GM12878 (cell line): ENCODE measurements at regions not wholly inside any gene's neighbourhood (a gene's known extent, or its start where the extent isn't known, plus 50 kb on each side); places are given as distances from the start of the nearest gene placed in this dataset.

ENCODE experiments used
- ATAC-seq: fragments of 200-7000 bp; cut with Tn5 transposase; 3 replicates; pipeline ENCODE4 v1.9.1; 2020; ENCODE audit warnings: mild to moderate bottlenecking, moderate library complexity
- BruUV-seq: library from RNA; stranded (reverse); fragments of 400-500 nt; replicated peaks from 2 replicates; lab custom pipeline; 2021; lab: Mats Ljungman, UMichigan
- CTCF ChIA-PET: fragments of 300-600 bp; sonication (Branson Sonifier 250); formaldehyde crosslinking; extraction: SDS; loops from one replicate; lab custom pipeline; 2021; ENCODE audit warnings: inconsistent platforms; lab: Yijun Ruan, JAX
- POLR2A ChIA-PET: fragments of 350-600 bp; formaldehyde crosslinking; extraction: SDS; loops from one replicate; lab custom pipeline; 2021; ENCODE audit warnings: inconsistent platforms; lab: Charles Lee
- RAD21 ChIA-PET: fragments of 300-600 bp; sonication (Branson Sonifier 250); formaldehyde crosslinking; loops from one replicate; lab custom pipeline; 2023; ENCODE audit warnings: antibody characterized with exemption; ENCODE audit not compliant: unreplicated experiment; lab: Charles Lee
- SMC1A ChIA-PET: fragments of 300-600 bp; sonication (Branson Sonifier 250); formaldehyde crosslinking; loops from one replicate; lab custom pipeline; 2023; ENCODE audit not compliant: unreplicated experiment, uncharacterized antibody; lab: Charles Lee
- DNase-seq: peaks from one replicate; pipeline ENCODE4 v3.0.0-alpha.2; 2011; ENCODE audit warnings: low read depth, low spot score
- FAIRE-seq: peaks from 3 replicates; lab custom pipeline; 2011; peaks lifted over from hg19 to GRCh38; lab: Jason Lieb, UNC
- H2AFZ ChIP-seq: 2 replicates; pipeline ENCODE4 v1.6.0; 2011; ENCODE audit warnings: low read depth, low read length, control low read depth; ENCODE audit not compliant: control insufficient read depth
- H3K27ac ChIP-seq: 2 replicates; pipeline ENCODE4 v1.5.1; 2011; ENCODE audit warnings: control low read depth; ENCODE audit not compliant: control insufficient read depth, insufficient read depth
- H3K27me3 ChIP-seq, 2 experiments: replicated peaks in 1 of 2; 2 replicates each; pipeline versions ENCODE4 v1.6.0 to v1.6.1; 2011; ENCODE audit warnings: low read length in 1 of 2; ENCODE audit not compliant: control insufficient read depth in 2 of 2, insufficient read depth in 2 of 2
- H3K36me3 ChIP-seq, 2 experiments: 2 replicates each; pipeline ENCODE4 v1.5.1; 2011; ENCODE audit warnings: low read length in 1 of 2; ENCODE audit not compliant: control insufficient read depth in 2 of 2, insufficient read depth in 2 of 2
- H3K4me1 ChIP-seq: 2 replicates; pipeline ENCODE4 v1.6.1; 2011; ENCODE audit warnings: mild to moderate bottlenecking, low read length, moderate library complexity, mixed read lengths; ENCODE audit not compliant: control insufficient read depth, insufficient read depth
- H3K4me2 ChIP-seq: 2 replicates; pipeline ENCODE4 v1.6.0; 2011; ENCODE audit warnings: control low read depth; ENCODE audit not compliant: control insufficient read depth, insufficient read depth
- H3K4me3 ChIP-seq: fragments of 200-600 bp; sonication (generic); 2 replicates; pipeline ENCODE4 v1.5.1; 2016
- H3K79me2 ChIP-seq: 2 replicates; pipeline ENCODE4 v1.6.0; 2011; ENCODE audit warnings: low read length; ENCODE audit not compliant: control insufficient read depth, insufficient read depth
- H3K9ac ChIP-seq: 2 replicates; pipeline ENCODE4 v1.8.0; 2011; ENCODE audit warnings: low read length, control low read depth, mixed read lengths; ENCODE audit not compliant: control insufficient read depth, insufficient read depth
- H3K9me3 ChIP-seq: replicated peaks from 3 replicates; pipeline ENCODE4 v1.5.1; 2011; ENCODE audit warnings: mild to moderate bottlenecking, low read length; ENCODE audit not compliant: control insufficient read depth, insufficient read depth
- H4K20me1 ChIP-seq: 2 replicates; pipeline ENCODE4 v1.6.0; 2011; ENCODE audit not compliant: control insufficient read depth, insufficient read depth
- BACH1 ChIP-seq: fragments of 450-650 bp; IDR thresholded peaks from 2 replicates; pipeline ENCODE4 v1.6.1; 2017; ENCODE audit warnings: mild to moderate bottlenecking, borderline replicate concordance
- BHLHE40 ChIP-seq, 2 experiments: fragments of 450-650 bp in 1 of 2; IDR thresholded peaks; 2 replicates each; pipeline ENCODE4 v1.6.1; 2011 to 2017; ENCODE audit warnings: low read depth in 2 of 2, borderline replicate concordance in 1 of 2, improper control_type of control experiment in 1 of 2, low read length in 1 of 2, mild to moderate bottlenecking in 1 of 2
- CBX3 ChIP-seq: fragments of 200-600 bp; sonication (generic); IDR thresholded peaks from 2 replicates; pipeline ENCODE4 v1.6.1; 2016; ENCODE audit warnings: low read depth, borderline replicate concordance
- CEBPB ChIP-seq, 2 experiments: fragments of 150-350 bp in 1 of 2; IDR thresholded peaks; 2 replicates each; pipeline ENCODE4 v1.6.1; 2012 to 2014; ENCODE audit warnings: low read depth in 2 of 2, low read length in 2 of 2, borderline replicate concordance in 1 of 2, inconsistent platforms in 1 of 2
- EGR1 ChIP-seq, 2 experiments: IDR thresholded peaks; 1 replicate in 1 of 2; 2 replicates in 1 of 2; pipeline ENCODE4 v1.6.1; 2011 to 2012; ENCODE audit warnings: low read depth in 2 of 2, low read length in 2 of 2, borderline replicate concordance in 1 of 2, mild to moderate bottlenecking in 1 of 2, moderate library complexity in 1 of 2
- EZH2 ChIP-seq: IDR thresholded peaks from 2 replicates; pipeline ENCODE4 v1.6.1; 2012; ENCODE audit warnings: low read depth, mild to moderate bottlenecking, control low read depth, inconsistent platforms, low read length, borderline replicate concordance; ENCODE audit not compliant: control insufficient read depth
- JUNB ChIP-seq: IDR thresholded peaks from 2 replicates; pipeline ENCODE4 v1.6.1; 2016; ENCODE audit warnings: antibody characterized with exemption, mild to moderate bottlenecking
- MTA2 ChIP-seq: fragments of 450-650 bp; IDR thresholded peaks from 2 replicates; pipeline ENCODE4 v1.6.1; 2016; ENCODE audit warnings: low read depth, mild to moderate bottlenecking, moderate library complexity
- PML ChIP-seq: IDR thresholded peaks from 2 replicates; pipeline ENCODE4 v1.6.1; 2012; ENCODE audit warnings: low read length, inconsistent platforms
- REST ChIP-seq: IDR thresholded peaks from 2 replicates; pipeline ENCODE4 v1.6.1; 2012; ENCODE audit warnings: mild to moderate bottlenecking, low read depth, low read length
- RFX5 ChIP-seq: IDR thresholded peaks from 2 replicates; pipeline ENCODE4 v1.6.1; 2011; ENCODE audit warnings: low read depth, low read length, improper control_type of control experiment
- SIN3A ChIP-seq: IDR thresholded peaks from 2 replicates; pipeline ENCODE4 v1.6.1; 2012; ENCODE audit warnings: low read depth, low read length, improper control_type of control experiment
- SMARCA5 ChIP-seq: fragments of 450-650 bp; IDR thresholded peaks from 2 replicates; pipeline ENCODE4 v1.6.1; 2017; ENCODE audit warnings: mild to moderate bottlenecking
- SPI1 ChIP-seq: IDR thresholded peaks from 2 replicates; pipeline ENCODE4 v1.6.1; 2011; ENCODE audit warnings: low read depth, mild to moderate bottlenecking, low read length, moderate library complexity, borderline replicate concordance; ENCODE audit not compliant: insufficient read depth
- STAT3 ChIP-seq: IDR thresholded peaks from 2 replicates; pipeline ENCODE4 v1.6.1; 2011; ENCODE audit warnings: low read depth, low read length, improper control_type of control experiment
- TCF12 ChIP-seq: IDR thresholded peaks from 2 replicates; pipeline ENCODE4 v1.6.1; 2011; ENCODE audit warnings: low read depth, mild to moderate bottlenecking, low read length
- WGBS: methylation state at CpG from one replicate; pipeline ENCODE4 v1.1.6; 2016; ENCODE audit warnings: low lambda C conversion rate; ENCODE audit not compliant: insufficient replicate concordance, insufficient coverage; ENCODE audit errors: missing lambda C conversion rate; 5-methylcytosine and 5-hydroxymethylcytosine counted together
- in situ Hi-C: fragments of 300-500 bp; cut with MboI; formaldehyde crosslinking; loops from 9 replicates; pipeline ENCODE4 v1.14.3; 2018; ENCODE audit warnings: mixed read lengths
- intact Hi-C: fragments of 100-400 bp; cut with micrococcal nuclease; formaldehyde crosslinking; loops from one replicate; pipeline ENCODE4 v1.14.2; 2022; ENCODE audit not compliant: unreplicated experiment
- TF ChIP-seq, protein P1 (sequence below): fragments of 450-650 bp; IDR thresholded peaks from 2 replicates; pipeline ENCODE4 v1.6.1; 2017; ENCODE audit warnings: antibody characterized with exemption, mild to moderate bottlenecking, moderate library complexity

GRCh38 chr21:16437586-16437985, 707.8 kb downstream of the USP25 start (continued):
- TF ChIP-seq, protein P1, sequence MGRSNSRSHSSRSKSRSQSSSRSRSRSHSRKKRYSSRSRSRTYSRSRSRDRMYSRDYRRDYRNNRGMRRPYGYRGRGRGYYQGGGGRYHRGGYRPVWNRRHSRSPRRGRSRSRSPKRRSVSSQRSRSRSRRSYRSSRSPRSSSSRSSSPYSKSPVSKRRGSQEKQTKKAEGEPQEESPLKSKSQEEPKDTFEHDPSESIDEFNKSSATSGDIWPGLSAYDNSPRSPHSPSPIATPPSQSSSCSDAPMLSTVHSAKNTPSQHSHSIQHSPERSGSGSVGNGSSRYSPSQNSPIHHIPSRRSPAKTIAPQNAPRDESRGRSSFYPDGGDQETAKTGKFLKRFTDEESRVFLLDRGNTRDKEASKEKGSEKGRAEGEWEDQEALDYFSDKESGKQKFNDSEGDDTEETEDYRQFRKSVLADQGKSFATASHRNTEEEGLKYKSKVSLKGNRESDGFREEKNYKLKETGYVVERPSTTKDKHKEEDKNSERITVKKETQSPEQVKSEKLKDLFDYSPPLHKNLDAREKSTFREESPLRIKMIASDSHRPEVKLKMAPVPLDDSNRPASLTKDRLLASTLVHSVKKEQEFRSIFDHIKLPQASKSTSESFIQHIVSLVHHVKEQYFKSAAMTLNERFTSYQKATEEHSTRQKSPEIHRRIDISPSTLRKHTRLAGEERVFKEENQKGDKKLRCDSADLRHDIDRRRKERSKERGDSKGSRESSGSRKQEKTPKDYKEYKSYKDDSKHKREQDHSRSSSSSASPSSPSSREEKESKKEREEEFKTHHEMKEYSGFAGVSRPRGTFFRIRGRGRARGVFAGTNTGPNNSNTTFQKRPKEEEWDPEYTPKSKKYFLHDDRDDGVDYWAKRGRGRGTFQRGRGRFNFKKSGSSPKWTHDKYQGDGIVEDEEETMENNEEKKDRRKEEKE, result no peak

- intact Hi-C loops (no loop called here), in situ Hi-C loops (no loop called here)
- H4K20me1 ChIP-seq, result no peaks in the 10 kb centered on the region
- H3K9me3 ChIP-seq, result no peaks in the 10 kb centered on the region
- no peak for DNase-seq
- H3K4me1 ChIP-seq, result no peaks in the 10 kb centered on the region
- ChIA-PET POLR2A (no interaction called here), SMC1A (no interaction called here), CTCF (no interaction called here), RAD21 (no interaction called here)
- no peak overlapping the region for H3K4me2 ChIP-seq
- no TSS peak for BruUV-seq
- no peak overlapping the region for H3K9ac ChIP-seq
- FAIRE-seq, result no peak
- H2AFZ ChIP-seq, result no peak overlapping the region
- no peak for TF ChIP-seq TCF12
- no peak for TF ChIP-seq BHLHE40 (IDR thresholded peaks at IDR 0.05; ENCODE audit: borderline replicate concordance in 1 of 2, low read depth in 2 of 2, low read length in 1 of 2)
- TF ChIP-seq SPI1, result no peak
- no peak for TF ChIP-seq RFX5
- no peak for TF ChIP-seq STAT3
- no peak for TF ChIP-seq CBX3
- no peak for TF ChIP-seq SMARCA5
- TF ChIP-seq EGR1 (IDR thresholded peaks at IDR 0.05; ENCODE audit: borderline replicate concordance in 1 of 2, low read depth in 2 of 2, low read length in 2 of 2), result no peak
- TF ChIP-seq BACH1, result no peak
- no peak for TF ChIP-seq EZH2
- no peak for TF ChIP-seq JUNB
- TF ChIP-seq MTA2, result no peak
- no peak for TF ChIP-seq SIN3A
- no peak for TF ChIP-seq REST
- no peak for TF ChIP-seq CEBPB (IDR thresholded peaks at IDR 0.05; ENCODE audit: borderline replicate concordance in 1 of 2, low read depth in 2 of 2, low read length in 2 of 2)
- no peak for TF ChIP-seq PML
- no peaks in the 10 kb centered on the region for H3K36me3 ChIP-seq
- no peaks in the 10 kb centered on the region for H3K27me3 ChIP-seq
- H3K4me3 ChIP-seq, result no peak overlapping the region
- ATAC-seq, result no peak
- H3K27ac ChIP-seq, result no peak overlapping the region
- 48% methylated on average over 1 of the region's 1 CpG for WGBS
- H3K79me2 ChIP-seq, result no peaks in the 10 kb centered on the region
Measured at GRCh38 chr21:16438761-16439160, 709.0 kb downstream of the USP25 start.
